ENCODE measurements at regions not wholly inside any gene's neighbourhood (a gene's known extent, or its start where the extent isn't known, plus 50 kb on each side); places are given as distances from the start of the nearest gene placed in this dataset.
"Not testable (repeated sequence)": the region's sequence is repeated elsewhere in the genome, so short reads cannot be mapped to it uniquely, and the experiment has no call there.

DNA sequence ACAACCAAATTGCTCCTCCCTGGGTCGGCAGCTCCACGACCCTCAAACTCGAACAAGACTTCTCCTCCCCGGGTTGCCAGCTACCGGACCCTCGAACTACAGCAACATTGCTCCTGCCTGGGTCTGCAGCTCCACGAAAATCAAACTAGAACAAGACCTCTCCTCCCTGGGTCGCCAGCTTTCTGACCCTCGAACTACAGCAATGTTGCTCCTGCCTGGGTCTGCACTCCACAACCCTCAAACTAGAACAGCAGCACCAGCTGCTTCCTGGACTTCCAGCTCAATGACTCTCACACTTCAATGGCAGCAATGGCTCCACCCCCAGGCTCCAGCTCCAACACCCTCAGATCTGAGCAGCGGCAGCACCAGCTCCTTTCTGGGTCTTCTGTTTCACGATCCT lies 311.6 kb downstream of the PREX1 start:
- not testable (repeated sequence) for TF ChIP-seq POLR2AphosphoS5, POLR2A, TAF1 (IDR thresholded peaks at IDR 0.05; ENCODE audit: low read depth, low read length)
